Pancreas (tissue), 10 donors: ENCODE measurements at regions not wholly inside any gene's neighbourhood (a gene's known extent, or its start where the extent isn't known, plus 50 kb on each side); places are given as distances from the start of the nearest gene placed in this dataset.

ENCODE experiments used
- ATAC-seq, 4 donors: fragments of 200-7000 bp; cut with Tn5 transposase; one replicate each; pipeline versions ENCODE4 v1.8.0 to v1.9.1; 2020; ENCODE audit warnings: mild to moderate bottlenecking in 4 of 4, moderate library complexity in 4 of 4
- DNase-seq, 6 donors: peaks; one replicate each; pipeline ENCODE4 v3.0.0-alpha.2; 2020
- FAIRE-seq: peaks from 2 replicates; lab custom pipeline; 2012; peaks lifted over from hg19 to GRCh38; lab: Jason Lieb, UNC
- H3K27ac ChIP-seq, 4 donors: fragments of 200-600 bp; sonication (generic); 1 replicate in 3 of 4; 2 replicates in 1 of 4; pipeline versions ENCODE4 v1.5.0 to v1.8.0; 2020
- H3K27me3 ChIP-seq, 4 donors: fragments of 200-600 bp; one replicate each; pipeline ENCODE4 v1.8.0; 2021
- H3K36me3 ChIP-seq, 3 donors: fragments of 200-600 bp; sonication (generic) in 1 of 3; one replicate each; pipeline versions ENCODE4 v1.5.0 to v1.8.0; 2020 to 2021
- H3K4me1 ChIP-seq, 3 donors: fragments of 200-600 bp; one replicate each; pipeline ENCODE4 v1.8.0; 2021
- H3K4me3 ChIP-seq, 4 donors: fragments of 200-600 bp; sonication (generic) in 2 of 4; one replicate each; pipeline versions ENCODE4 v1.5.0 to v1.8.0; 2020 to 2021
- H3K9me3 ChIP-seq, 4 donors: fragments of 200-600 bp; one replicate each; pipeline ENCODE4 v1.8.0; 2021
- WGBS, 2 donors: extraction: QIAGEN DNeasy Blood & Tissue Kit; methylation state at CpG; one replicate each; pipeline ENCODE4 v1.1.7; 2013; 5-methylcytosine and 5-hydroxymethylcytosine counted together
- intact Hi-C, 3 donors: fragments of 100-400 bp; cut with DNase I; formaldehyde crosslinking; loops; one replicate each; pipeline versions ENCODE4 v1.11.1 to v1.14.2; 2022
- TF ChIP-seq, protein P1 (sequence below), 4 donors: fragments of 200-600 bp; sonication (generic) in 3 of 4; IDR thresholded peaks; one replicate each; pipeline versions ENCODE4 v1.5.0 to v1.8.0; 2021; ENCODE audit warnings: antibody characterized with exemption in 4 of 4
- donor health status: healthy with polysubstance abuse.
- donor health status: DM: no; HTN: no; CAD: no; lungs with moderate emphysema.
- donor health status: DM: no; HTN: no; CAD: no.
- donor health status: control.
- donor health status: control.
- donor health status: Bipolar disorder and iron deficiency.
- donor health status: DM: yes; HTN: yes; CAD: no.
- donor health status: DM: no; HTN: no; CAD: no.
- donor health status: DM: no; HTN: no; CAD: no.
- donor health status: DM: yes; HTN: yes; CAD: no.

DNA sequence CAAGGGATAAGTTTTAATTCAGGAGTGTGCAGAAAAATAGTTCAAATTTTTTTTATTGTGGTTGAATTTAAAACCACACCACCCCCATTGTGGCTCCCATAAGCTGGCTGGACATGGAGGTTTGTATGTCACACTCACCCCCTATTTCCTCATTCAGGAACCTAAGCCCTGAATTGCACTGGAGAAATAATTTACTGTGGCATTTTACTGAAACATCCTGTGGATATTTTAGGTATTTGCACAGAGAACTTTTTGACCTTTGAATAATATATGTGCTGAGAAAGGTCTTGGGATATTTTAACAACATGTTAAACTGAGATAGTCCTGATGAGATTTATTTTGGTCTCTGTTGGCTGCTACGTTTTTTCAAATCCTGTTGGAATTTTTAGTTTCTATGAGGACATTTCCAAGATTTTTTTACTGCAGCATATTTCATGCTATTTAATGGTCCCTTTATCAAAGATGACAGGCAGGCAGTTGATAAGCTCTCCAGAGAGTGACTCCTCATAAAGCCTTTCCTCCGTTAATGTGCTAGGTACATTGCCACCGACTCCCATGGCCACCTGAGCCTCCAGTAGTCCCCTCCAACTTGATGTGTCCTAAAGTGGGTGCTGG is 51.2 kb upstream of the PALM2AKAP2 start:
- no peak for DNase-seq
- FAIRE-seq, result no peak
- no peaks in the 10 kb centered on the region for H3K9me3 ChIP-seq
- no peak overlapping the region for H3K4me3 ChIP-seq
- H3K27ac ChIP-seq, result no peak overlapping the region
- H3K36me3 ChIP-seq, result no peaks in the 10 kb centered on the region
- intact Hi-C loops, result no loop called here
- TF ChIP-seq, protein P1, sequence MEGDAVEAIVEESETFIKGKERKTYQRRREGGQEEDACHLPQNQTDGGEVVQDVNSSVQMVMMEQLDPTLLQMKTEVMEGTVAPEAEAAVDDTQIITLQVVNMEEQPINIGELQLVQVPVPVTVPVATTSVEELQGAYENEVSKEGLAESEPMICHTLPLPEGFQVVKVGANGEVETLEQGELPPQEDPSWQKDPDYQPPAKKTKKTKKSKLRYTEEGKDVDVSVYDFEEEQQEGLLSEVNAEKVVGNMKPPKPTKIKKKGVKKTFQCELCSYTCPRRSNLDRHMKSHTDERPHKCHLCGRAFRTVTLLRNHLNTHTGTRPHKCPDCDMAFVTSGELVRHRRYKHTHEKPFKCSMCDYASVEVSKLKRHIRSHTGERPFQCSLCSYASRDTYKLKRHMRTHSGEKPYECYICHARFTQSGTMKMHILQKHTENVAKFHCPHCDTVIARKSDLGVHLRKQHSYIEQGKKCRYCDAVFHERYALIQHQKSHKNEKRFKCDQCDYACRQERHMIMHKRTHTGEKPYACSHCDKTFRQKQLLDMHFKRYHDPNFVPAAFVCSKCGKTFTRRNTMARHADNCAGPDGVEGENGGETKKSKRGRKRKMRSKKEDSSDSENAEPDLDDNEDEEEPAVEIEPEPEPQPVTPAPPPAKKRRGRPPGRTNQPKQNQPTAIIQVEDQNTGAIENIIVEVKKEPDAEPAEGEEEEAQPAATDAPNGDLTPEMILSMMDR (IDR thresholded peaks at IDR 0.05), result no peak
- no peaks in the 10 kb centered on the region for H3K4me1 ChIP-seq
- peak in 1 of 4 donors; percentile 32 for ATAC-seq
- no peaks in the 10 kb centered on the region for H3K27me3 ChIP-seq
- 31 to 44% methylated on average over 3 of the region's 3 CpGs for WGBS, 2 donors

DNA sequence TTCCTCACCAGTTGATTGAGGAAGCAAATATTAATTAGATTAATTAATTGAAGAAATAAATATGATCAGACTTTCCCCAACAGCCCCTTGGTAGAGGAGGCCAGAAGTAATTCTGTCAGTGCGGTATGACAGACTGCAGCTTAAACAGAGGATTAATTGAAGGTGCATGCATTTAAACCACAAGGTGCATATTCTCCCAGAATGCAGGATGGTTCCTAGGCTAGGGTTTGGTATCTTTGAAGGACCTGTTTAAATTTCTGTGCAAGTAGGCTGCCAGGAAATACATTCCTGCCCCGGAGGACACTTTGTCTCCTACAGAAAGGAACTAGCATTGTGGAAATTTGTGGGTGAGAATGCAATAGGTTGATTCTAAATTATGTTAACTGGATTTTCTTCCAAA is 50.5 kb upstream of the PALM2AKAP2 start:
- H3K4me3 ChIP-seq, result no peak overlapping the region
- 74% methylated on average over 2 of the region's 2 CpGs for WGBS, 2 donors
- ATAC-seq, result no peak

More for the DNA sequence above, 50.5 kb upstream of the PALM2AKAP2 start:
- Histone ChIP-seq H3K9me3 (no peaks in the 10 kb centered on the region), H3K27me3 (no peaks in the 10 kb centered on the region), H3K27ac (no peak overlapping the region), H3K36me3 (no peaks in the 10 kb centered on the region), H3K4me1 (no peaks in the 10 kb centered on the region)
- DNase-seq (no peak), FAIRE-seq (no peak)
- intact Hi-C loops, result no loop called here
- TF ChIP-seq, protein P1 (IDR thresholded peaks at IDR 0.05), result no peak
